Keratinocyte (primary cell): ENCODE measurements at regions not wholly inside any gene's neighbourhood (a gene's known extent, or its start where the extent isn't known, plus 50 kb on each side); places are given as distances from the start of the nearest gene placed in this dataset.
"Not testable (repeated sequence)": the region's sequence is repeated elsewhere in the genome, so short reads cannot be mapped to it uniquely, and the experiment has no call there.

ENCODE experiments used
- EZH2 ChIP-seq: IDR thresholded peaks from one replicate; pipeline ENCODE4 v1.6.1; 2012; ENCODE audit warnings: inconsistent platforms, mild to moderate bottlenecking, low read length, moderate library complexity
- TF ChIP-seq, protein P1 (sequence below), 3 experiments: IDR thresholded peaks in 1 of 3; conservative IDR thresholded peaks in 1 of 3; optimal IDR thresholded peaks in 1 of 3; 2 replicates in 2 of 3; 3 replicates in 1 of 3; pipeline versions ENCODE3 to v1.5.1; 2011; ENCODE audit warnings: low read length in 3 of 3, mild to moderate bottlenecking in 3 of 3, moderate library complexity in 2 of 3, control low read depth in 1 of 3, inconsistent platforms in 1 of 3; ENCODE audit not compliant: insufficient read depth in 2 of 3; ENCODE audit errors: extremely low read depth in 1 of 3

GRCh38 chr11:3467599-3467998 is 88.7 kb upstream of the ZNF195 start:
- TF ChIP-seq, protein P1, sequence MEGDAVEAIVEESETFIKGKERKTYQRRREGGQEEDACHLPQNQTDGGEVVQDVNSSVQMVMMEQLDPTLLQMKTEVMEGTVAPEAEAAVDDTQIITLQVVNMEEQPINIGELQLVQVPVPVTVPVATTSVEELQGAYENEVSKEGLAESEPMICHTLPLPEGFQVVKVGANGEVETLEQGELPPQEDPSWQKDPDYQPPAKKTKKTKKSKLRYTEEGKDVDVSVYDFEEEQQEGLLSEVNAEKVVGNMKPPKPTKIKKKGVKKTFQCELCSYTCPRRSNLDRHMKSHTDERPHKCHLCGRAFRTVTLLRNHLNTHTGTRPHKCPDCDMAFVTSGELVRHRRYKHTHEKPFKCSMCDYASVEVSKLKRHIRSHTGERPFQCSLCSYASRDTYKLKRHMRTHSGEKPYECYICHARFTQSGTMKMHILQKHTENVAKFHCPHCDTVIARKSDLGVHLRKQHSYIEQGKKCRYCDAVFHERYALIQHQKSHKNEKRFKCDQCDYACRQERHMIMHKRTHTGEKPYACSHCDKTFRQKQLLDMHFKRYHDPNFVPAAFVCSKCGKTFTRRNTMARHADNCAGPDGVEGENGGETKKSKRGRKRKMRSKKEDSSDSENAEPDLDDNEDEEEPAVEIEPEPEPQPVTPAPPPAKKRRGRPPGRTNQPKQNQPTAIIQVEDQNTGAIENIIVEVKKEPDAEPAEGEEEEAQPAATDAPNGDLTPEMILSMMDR (optimal IDR thresholded peaks at IDR 0.05 in 1 of 3, IDR thresholded peaks at IDR 0.05 in 1 of 3, conservative IDR thresholded peaks at IDR 0.05 in 1 of 3; ENCODE audit: extremely low read depth in 1 of 3, insufficient read depth in 2 of 3, low read length in 3 of 3) = not testable (repeated sequence)
- not testable (repeated sequence) for TF ChIP-seq EZH2
